ENCODE measurements at regions not wholly inside any gene's neighbourhood (a gene's known extent, or its start where the extent isn't known, plus 50 kb on each side); places are given as distances from the start of the nearest gene placed in this dataset.

DNA sequence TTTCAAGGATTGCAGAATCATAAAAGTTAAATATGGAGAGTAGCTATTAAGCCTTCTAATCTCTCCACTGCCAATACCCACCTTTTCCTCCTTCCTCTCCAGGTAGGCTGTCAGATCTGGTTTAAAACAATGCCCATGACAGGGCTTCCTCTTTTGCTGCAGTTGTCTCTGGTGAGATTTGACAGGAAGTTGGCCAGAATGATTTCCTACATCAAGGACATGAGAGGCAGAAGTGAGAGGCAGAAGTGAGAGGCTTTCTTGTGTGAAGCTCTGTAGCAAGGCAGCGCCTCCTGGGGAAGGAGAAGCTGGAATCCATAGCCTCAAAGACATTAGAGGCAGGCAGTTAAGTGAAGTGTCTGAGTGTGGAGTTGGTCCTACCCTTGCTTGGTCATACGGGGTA lies 385.7 kb downstream of the HRH4 start:
- TF ChIP-seq, protein P1, sequence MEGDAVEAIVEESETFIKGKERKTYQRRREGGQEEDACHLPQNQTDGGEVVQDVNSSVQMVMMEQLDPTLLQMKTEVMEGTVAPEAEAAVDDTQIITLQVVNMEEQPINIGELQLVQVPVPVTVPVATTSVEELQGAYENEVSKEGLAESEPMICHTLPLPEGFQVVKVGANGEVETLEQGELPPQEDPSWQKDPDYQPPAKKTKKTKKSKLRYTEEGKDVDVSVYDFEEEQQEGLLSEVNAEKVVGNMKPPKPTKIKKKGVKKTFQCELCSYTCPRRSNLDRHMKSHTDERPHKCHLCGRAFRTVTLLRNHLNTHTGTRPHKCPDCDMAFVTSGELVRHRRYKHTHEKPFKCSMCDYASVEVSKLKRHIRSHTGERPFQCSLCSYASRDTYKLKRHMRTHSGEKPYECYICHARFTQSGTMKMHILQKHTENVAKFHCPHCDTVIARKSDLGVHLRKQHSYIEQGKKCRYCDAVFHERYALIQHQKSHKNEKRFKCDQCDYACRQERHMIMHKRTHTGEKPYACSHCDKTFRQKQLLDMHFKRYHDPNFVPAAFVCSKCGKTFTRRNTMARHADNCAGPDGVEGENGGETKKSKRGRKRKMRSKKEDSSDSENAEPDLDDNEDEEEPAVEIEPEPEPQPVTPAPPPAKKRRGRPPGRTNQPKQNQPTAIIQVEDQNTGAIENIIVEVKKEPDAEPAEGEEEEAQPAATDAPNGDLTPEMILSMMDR (IDR thresholded peaks at IDR 0.05): no peak
- no peak for TF ChIP-seq POLR2AphosphoS5 (IDR thresholded peaks at IDR 0.05)

All from suprapubic skin (tissue), 3 donors.